H1 (cell line): ENCODE measurements at regions not wholly inside any gene's neighbourhood (a gene's known extent, or its start where the extent isn't known, plus 50 kb on each side); places are given as distances from the start of the nearest gene placed in this dataset.

ENCODE experiments used
- CTCF ChIA-PET: fragments of 300-600 bp; sonication (Branson Sonifier 250); formaldehyde crosslinking; loops from one replicate; lab custom pipeline; 2021; ENCODE audit not compliant: partially characterized antibody; lab: Charles Lee
- POLR2A ChIA-PET: fragments of 300-600 bp; sonication (Branson Sonifier 250); formaldehyde crosslinking; loops from one replicate; lab custom pipeline; 2021; ENCODE audit warnings: inconsistent platforms; ENCODE audit not compliant: partially characterized antibody; lab: Charles Lee
- DNase-seq, 2 experiments: peaks; one replicate each; pipeline versions ENCODE4 v3.0.0 to v3.0.0-alpha.2; 2010 to 2022; ENCODE audit warnings: low spot score in 2 of 2, low read depth in 1 of 2, mixed read lengths in 1 of 2
- FAIRE-seq: peaks from 2 replicates; lab custom pipeline; 2011; peaks lifted over from hg19 to GRCh38; lab: Jason Lieb, UNC
- H2AFZ ChIP-seq: 2 replicates; pipeline ENCODE4 v1.8.1; 2012; ENCODE audit warnings: low read length, inconsistent platforms
- H2AK5ac ChIP-seq: 2 replicates; pipeline ENCODE4 v1.6.1; 2013; ENCODE audit warnings: low read depth, low read length
- H2BK120ac ChIP-seq: replicated peaks from 2 replicates; pipeline ENCODE3; 2013; ENCODE audit warnings: low read depth, low read length, inconsistent platforms
- H2BK12ac ChIP-seq: 2 replicates; pipeline ENCODE4 v1.6.1; 2013; ENCODE audit warnings: low read depth, low read length
- H2BK15ac ChIP-seq: 2 replicates; pipeline ENCODE4 v1.6.1; 2013; ENCODE audit warnings: low read length
- H2BK20ac ChIP-seq: 2 replicates; pipeline ENCODE4 v1.6.1; 2013; ENCODE audit warnings: low read length
- H2BK5ac ChIP-seq: 2 replicates; pipeline ENCODE4 v1.6.1; 2013; ENCODE audit warnings: low read depth, low read length
- H3K14ac ChIP-seq: 2 replicates; pipeline ENCODE4 v1.6.1; 2013; ENCODE audit warnings: inconsistent platforms; ENCODE audit not compliant: insufficient read length
- H3K18ac ChIP-seq: 2 replicates; pipeline ENCODE4 v1.6.1; 2013; ENCODE audit warnings: low read length; ENCODE audit errors: extremely low read depth
- H3K23ac ChIP-seq: 2 replicates; pipeline ENCODE4 v1.6.1; 2013; ENCODE audit warnings: inconsistent platforms; ENCODE audit not compliant: insufficient read length
- H3K23me2 ChIP-seq: 2 replicates; pipeline ENCODE4 v1.6.1; 2013; ENCODE audit warnings: low read depth, low read length
- H3K27ac ChIP-seq: 2 replicates; pipeline ENCODE4 v1.6.1; 2011; ENCODE audit warnings: low read depth, low read length, inconsistent platforms
- H3K27me3 ChIP-seq, 4 experiments: replicated peaks in 1 of 4; 1 replicate in 1 of 4; 2 replicates in 3 of 4; pipeline versions ENCODE4 v1.6.1 to v1.8.1; 2011 to 2013; ENCODE audit warnings: low read length in 3 of 4, mild to moderate bottlenecking in 3 of 4, inconsistent platforms in 2 of 4, mixed read lengths in 2 of 4, moderate library complexity in 1 of 4; ENCODE audit not compliant: control insufficient read depth in 3 of 4, insufficient read depth in 3 of 4; ENCODE audit errors: extremely low read depth in 1 of 4
- H3K36me3 ChIP-seq, 4 experiments: 2 replicates each; pipeline versions ENCODE4 v1.6.1 to v1.8.1; 2011 to 2013; ENCODE audit warnings: mild to moderate bottlenecking in 4 of 4, low read length in 3 of 4, moderate library complexity in 2 of 4, control low read depth in 1 of 4, inconsistent platforms in 1 of 4; ENCODE audit not compliant: insufficient read depth in 4 of 4, control insufficient read depth in 2 of 4
- H3K4ac ChIP-seq: replicated peaks from 2 replicates; pipeline ENCODE3; 2013; ENCODE audit warnings: low read length, low read depth, mixed read lengths, inconsistent platforms; ENCODE audit not compliant: insufficient read length
- H3K4me1 ChIP-seq, 4 experiments: replicated peaks in 1 of 4; 1 replicate in 1 of 4; 2 replicates in 3 of 4; pipeline versions ENCODE4 v1.6.1 to v1.8.1; 2011 to 2013; ENCODE audit warnings: low read length in 3 of 4, inconsistent platforms in 2 of 4, mixed read lengths in 1 of 4; ENCODE audit not compliant: insufficient read depth in 4 of 4, control insufficient read depth in 3 of 4
- H3K4me2 ChIP-seq, 2 experiments: 2 replicates each; pipeline versions ENCODE4 v1.6.1 to v1.8.1; 2011 to 2013; ENCODE audit warnings: low read depth in 2 of 2, low read length in 2 of 2, control low read depth in 1 of 2, inconsistent platforms in 1 of 2, mild to moderate bottlenecking in 1 of 2; ENCODE audit not compliant: insufficient read depth in 1 of 2
- H3K4me3 ChIP-seq, 4 experiments: fragments of 200-600, 300-600 bp in 1 of 4; sonication (generic), shearing (Covaris generic), sonication (Bioruptor Twin) in 1 of 4; 2 replicates each; pipeline versions ENCODE4 v1.5.1 to v1.8.1; 2011 to 2016; ENCODE audit warnings: low read length in 4 of 4, low read depth in 3 of 4, control low read depth in 2 of 4, inconsistent platforms in 2 of 4, mild to moderate bottlenecking in 2 of 4, mixed read lengths in 1 of 4, moderate library complexity in 1 of 4; ENCODE audit not compliant: insufficient read depth in 2 of 4; ENCODE audit errors: extremely low read depth in 1 of 4
- H3K56ac ChIP-seq: replicated peaks from 2 replicates; pipeline ENCODE3; 2013; ENCODE audit warnings: low read depth, mild to moderate bottlenecking, mixed read lengths, low read length, inconsistent platforms; ENCODE audit not compliant: insufficient read length
- H3K79me1 ChIP-seq: 2 replicates; pipeline ENCODE4 v1.6.1; 2013; ENCODE audit warnings: low read depth, low read length, control low read depth
- H3K79me2 ChIP-seq, 2 experiments: 2 replicates each; pipeline versions ENCODE4 v1.6.1 to v1.8.1; 2012 to 2013; ENCODE audit warnings: low read length in 2 of 2, mild to moderate bottlenecking in 2 of 2, inconsistent platforms in 1 of 2; ENCODE audit not compliant: insufficient read depth in 2 of 2, control insufficient read depth in 1 of 2
- H3K9ac ChIP-seq, 4 experiments: replicated peaks in 1 of 4; 1 replicate in 1 of 4; 2 replicates in 3 of 4; pipeline versions ENCODE4 v1.6.1 to v1.8.1; 2011 to 2013; ENCODE audit warnings: low read depth in 3 of 4, low read length in 3 of 4, control low read depth in 2 of 4, mild to moderate bottlenecking in 2 of 4, moderate library complexity in 2 of 4, inconsistent platforms in 1 of 4; ENCODE audit errors: extremely low read depth in 1 of 4
- H3K9me3 ChIP-seq, 2 experiments: 2 replicates each; pipeline versions ENCODE4 v1.6.1 to v1.8.1; 2012 to 2013; ENCODE audit warnings: mild to moderate bottlenecking in 2 of 2, moderate library complexity in 2 of 2, control low read depth in 1 of 2, inconsistent platforms in 1 of 2, low read depth in 1 of 2, low read length in 1 of 2, mixed read lengths in 1 of 2; ENCODE audit not compliant: insufficient read depth in 2 of 2
- H4K20me1 ChIP-seq, 2 experiments: replicated peaks in 1 of 2; 2 replicates each; pipeline versions ENCODE3 to v1.8.1; 2011 to 2013; ENCODE audit warnings: inconsistent platforms in 2 of 2, low read length in 2 of 2, mild to moderate bottlenecking in 1 of 2; ENCODE audit not compliant: insufficient read depth in 2 of 2, control insufficient read depth in 1 of 2
- H4K5ac ChIP-seq: 2 replicates; pipeline ENCODE4 v1.6.1; 2013; ENCODE audit warnings: low read length, low read depth, mixed read lengths, inconsistent platforms; ENCODE audit not compliant: insufficient read length
- H4K8ac ChIP-seq: 2 replicates; pipeline ENCODE4 v1.8.0; 2013; ENCODE audit warnings: mild to moderate bottlenecking, moderate library complexity, low read length, inconsistent platforms; ENCODE audit not compliant: insufficient read depth; ENCODE audit errors: extremely low read depth
- H4K91ac ChIP-seq: replicated peaks from 2 replicates; pipeline ENCODE3; 2013; ENCODE audit warnings: low read length, mixed read lengths, inconsistent platforms; ENCODE audit not compliant: insufficient read length
- CTCF ChIP-seq, 3 experiments: IDR thresholded peaks; 1 replicate in 2 of 3; 2 replicates in 1 of 3; pipeline versions ENCODE4 v1.5.1 to v1.6.1; 2011; ENCODE audit warnings: low read length in 3 of 3, mild to moderate bottlenecking in 3 of 3, inconsistent platforms in 2 of 3, low read depth in 1 of 3, moderate library complexity in 1 of 3; ENCODE audit not compliant: insufficient read depth in 1 of 3; ENCODE audit errors: control extremely low read depth in 1 of 3
- MAFK ChIP-seq: IDR thresholded peaks from 2 replicates; pipeline ENCODE4 v1.6.1; 2012; ENCODE audit warnings: low read depth, mild to moderate bottlenecking, improper control_type of control experiment, low read length
- RAD21 ChIP-seq, 2 experiments: IDR thresholded peaks in 1 of 2; conservative IDR thresholded peaks in 1 of 2; 2 replicates each; pipeline ENCODE4 v1.6.1; 2011; ENCODE audit warnings: low read depth in 2 of 2, low read length in 2 of 2, improper control_type of control experiment in 1 of 2, inconsistent platforms in 1 of 2, mild to moderate bottlenecking in 1 of 2, moderate library complexity in 1 of 2
- RBBP5 ChIP-seq: IDR thresholded peaks from 2 replicates; pipeline ENCODE4 v1.7.1; 2012; ENCODE audit warnings: low read depth, mild to moderate bottlenecking, inconsistent platforms, low read length, moderate library complexity, borderline replicate concordance
- SP1 ChIP-seq: IDR thresholded peaks from 2 replicates; pipeline ENCODE4 v1.6.1; 2011; ENCODE audit warnings: low read depth, low read length
- USF2 ChIP-seq: IDR thresholded peaks from 2 replicates; pipeline ENCODE4 v1.6.1; 2011; ENCODE audit warnings: low read length, improper control_type of control experiment
- WGBS, 2 experiments: shearing (Covaris generic) in 1 of 2; methylation state at CpG; one replicate each; pipeline versions ENCODE4 v1.1.6 to v1.1.7; 2013 to 2015; ENCODE audit warnings: low lambda C conversion rate in 2 of 2, mixed read lengths in 2 of 2, inconsistent platforms in 1 of 2, low coverage in 1 of 2, missing lambda C conversion rate in 1 of 2; ENCODE audit not compliant: insufficient replicate concordance in 2 of 2, insufficient coverage in 1 of 2, insufficient read length in 1 of 2; ENCODE audit errors: extremely low coverage in 1 of 2, missing lambda C conversion rate in 1 of 2; 5-methylcytosine and 5-hydroxymethylcytosine counted together
- TF ChIP-seq, protein P1 (sequence below): IDR thresholded peaks from 2 replicates; pipeline ENCODE4 v1.6.1; 2012; ENCODE audit warnings: low read length, inconsistent platforms

DNA sequence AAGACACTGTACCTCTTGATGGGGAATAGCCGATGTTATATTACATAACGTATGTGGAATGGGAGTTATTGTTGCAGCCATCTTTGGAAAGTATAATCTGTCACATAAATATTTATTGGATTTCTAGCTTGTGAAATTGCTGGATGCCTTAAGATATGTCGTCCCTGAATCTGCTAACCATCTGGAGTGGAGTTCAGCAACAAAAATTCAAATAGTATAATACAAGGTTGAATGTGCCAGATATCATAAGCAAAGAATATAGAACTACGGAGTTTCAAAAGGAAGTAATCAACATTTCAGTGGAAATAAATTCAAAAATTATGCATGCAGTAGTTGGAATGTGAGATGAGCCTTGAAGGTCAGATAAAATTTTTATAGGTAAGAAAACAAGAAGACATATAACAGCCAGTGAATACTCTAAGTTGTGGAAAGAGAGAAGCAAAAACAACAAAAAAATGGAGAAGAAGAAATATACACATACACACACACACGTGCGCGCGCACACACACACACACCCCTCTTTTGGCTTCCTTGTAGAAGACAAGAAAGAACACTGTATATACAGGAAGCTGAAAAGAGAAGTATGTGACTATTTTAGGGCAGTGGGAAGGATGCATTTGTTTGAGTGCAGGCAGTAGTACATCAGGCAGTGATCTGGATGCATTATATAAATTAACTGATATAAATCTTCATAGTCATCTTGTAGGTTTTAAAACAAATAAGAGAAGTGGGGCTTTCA lies 516.7 kb downstream of the KCNT2 start:
- Histone ChIP-seq H4K5ac (no peak overlapping the region), H3K23me2 (no peaks in the 10 kb centered on the region), H3K36me3 (no peaks in the 10 kb centered on the region), H3K79me2 (no peaks in the 10 kb centered on the region), H3K9me3 (no peaks in the 10 kb centered on the region), H2AK5ac (no peak overlapping the region), H3K4ac (no peak overlapping the region), H4K8ac (no peak overlapping the region), H2BK15ac (no peak overlapping the region), H3K4me1 (no peaks in the 10 kb centered on the region), H3K14ac (no peak overlapping the region), H3K79me1 (no peaks in the 10 kb centered on the region), H3K56ac (no peak overlapping the region), H3K27ac (no peak overlapping the region), H3K4me3 (no peak overlapping the region), H2BK20ac (no peak overlapping the region), H2BK5ac (no peak overlapping the region), H3K4me2 (no peak overlapping the region), H3K27me3 (no peaks in the 10 kb centered on the region), H2BK12ac (no peak overlapping the region), H3K18ac (no peak overlapping the region), H3K23ac (no peak overlapping the region), H4K20me1 (no peaks in the 10 kb centered on the region), H3K9ac (no peak overlapping the region), H2BK120ac (no peak overlapping the region), H4K91ac (no peak overlapping the region), H2AFZ (no peak overlapping the region)
- ChIA-PET CTCF (interaction anchor here (1.2 to 1.7 kb wide), 2 partner anchors 21 to 34 kb away, joined by 3 to 5 read pairs; no protein-coding TSS in a partner anchor), POLR2A (no interaction called here)
- DNase-seq (no peak), FAIRE-seq (no peak)
- 91% methylated on average over 8 of the region's 8 CpGs; no CpG with 5 or more reads in 1 of the 2 experiments for WGBS, 2 experiments
- TF ChIP-seq USF2 (no peak), CTCF (IDR thresholded peaks at IDR 0.05; ENCODE audit: control extremely low read depth in 1 of 3, insufficient read depth in 1 of 3, low read depth in 1 of 3, low read length in 3 of 3) (no peak), MAFK (no peak), RBBP5 (no peak), RAD21 (IDR thresholded peaks at IDR 0.05 in 1 of 2, conservative IDR thresholded peaks at IDR 0.05 in 1 of 2; ENCODE audit: low read depth in 2 of 2, low read length in 2 of 2) (no peak), SP1 (no peak)
- TF ChIP-seq, protein P1, sequence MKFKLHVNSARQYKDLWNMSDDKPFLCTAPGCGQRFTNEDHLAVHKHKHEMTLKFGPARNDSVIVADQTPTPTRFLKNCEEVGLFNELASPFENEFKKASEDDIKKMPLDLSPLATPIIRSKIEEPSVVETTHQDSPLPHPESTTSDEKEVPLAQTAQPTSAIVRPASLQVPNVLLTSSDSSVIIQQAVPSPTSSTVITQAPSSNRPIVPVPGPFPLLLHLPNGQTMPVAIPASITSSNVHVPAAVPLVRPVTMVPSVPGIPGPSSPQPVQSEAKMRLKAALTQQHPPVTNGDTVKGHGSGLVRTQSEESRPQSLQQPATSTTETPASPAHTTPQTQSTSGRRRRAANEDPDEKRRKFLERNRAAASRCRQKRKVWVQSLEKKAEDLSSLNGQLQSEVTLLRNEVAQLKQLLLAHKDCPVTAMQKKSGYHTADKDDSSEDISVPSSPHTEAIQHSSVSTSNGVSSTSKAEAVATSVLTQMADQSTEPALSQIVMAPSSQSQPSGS: no peak
